Gastrocnemius medialis (tissue), 4 donors: ENCODE measurements at regions not wholly inside any gene's neighbourhood (a gene's known extent, or its start where the extent isn't known, plus 50 kb on each side); places are given as distances from the start of the nearest gene placed in this dataset.

ENCODE experiments used
- ATAC-seq, 2 donors: fragments of 150-250 bp; one replicate each; pipeline ENCODE4 v1.9.1; 2016
- DNase-seq, 2 donors: peaks; one replicate each; pipeline ENCODE4 v3.0.0-alpha.2; 2019
- H3K27ac ChIP-seq, 4 donors: fragments of 200-600 bp; sonication (generic); 1 replicate in 1 of 4; 2 replicates in 3 of 4; pipeline ENCODE4 v1.5.1; 2016 to 2018; ENCODE audit warnings: mild to moderate bottlenecking in 2 of 4, moderate library complexity in 1 of 4
- H3K27me3 ChIP-seq, 3 donors: fragments of 200-600 bp; sonication (generic) in 2 of 3; 1 replicate in 1 of 3; 2 replicates in 2 of 3; pipeline versions ENCODE4 v1.5.1 to v1.6.0; 2016 to 2019; ENCODE audit warnings: mild to moderate bottlenecking in 1 of 3, moderate library complexity in 1 of 3
- H3K36me3 ChIP-seq, 2 donors: fragments of 200-600 bp; sonication (generic) in 1 of 2; one replicate each; pipeline ENCODE4 v1.5.1; 2017 to 2018
- H3K4me1 ChIP-seq, 2 donors: fragments of 200-600 bp; sonication (generic) in 1 of 2; one replicate each; pipeline ENCODE4 v1.5.1; 2016 to 2017; ENCODE audit warnings: mild to moderate bottlenecking in 2 of 2
- H3K4me3 ChIP-seq, 4 donors: fragments of 200-600 bp; sonication (generic) in 3 of 4; 1 replicate in 1 of 4; 2 replicates in 3 of 4; pipeline ENCODE4 v1.5.1; 2016 to 2019; ENCODE audit warnings: mild to moderate bottlenecking in 2 of 4
- H3K9me3 ChIP-seq, 3 donors: fragments of 200-600 bp; sonication (generic) in 2 of 3; 1 replicate in 1 of 3; 2 replicates in 2 of 3; pipeline ENCODE4 v1.5.1; 2016 to 2019
- POLR2A ChIP-seq, 2 donors: fragments of 450-650 bp; IDR thresholded peaks; one replicate each; pipeline ENCODE4 v1.6.1; 2017; ENCODE audit warnings: antibody characterized with exemption in 2 of 2, mild to moderate bottlenecking in 2 of 2, moderate library complexity in 2 of 2
- in situ Hi-C, 4 donors: fragments of 200-750 bp; cut with MboI; loops; one replicate each; pipeline versions ENCODE4 v1.15.0 to v1.8.0; 2017; ENCODE audit warnings: low sequenced_read_pairs in 4 of 4
- intact Hi-C: fragments of 100-400 bp; cut with DNase I; formaldehyde crosslinking; loops from one replicate; pipeline ENCODE4 v1.15.1; 2023; ENCODE audit warnings: low total_unique reads
- TF ChIP-seq, protein P1 (sequence below), 5 experiments: fragments of 450-650 bp in 3 of 5; fragments of 200-600 bp in 2 of 5; sonication (generic) in 2 of 5; IDR thresholded peaks in 4 of 5; conservative IDR thresholded peaks in 1 of 5; 1 replicate in 4 of 5; 2 replicates in 1 of 5; pipeline ENCODE4 v1.5.1; 2016 to 2019; ENCODE audit warnings: antibody characterized with exemption in 5 of 5, mild to moderate bottlenecking in 3 of 5, moderate library complexity in 3 of 5

DNA sequence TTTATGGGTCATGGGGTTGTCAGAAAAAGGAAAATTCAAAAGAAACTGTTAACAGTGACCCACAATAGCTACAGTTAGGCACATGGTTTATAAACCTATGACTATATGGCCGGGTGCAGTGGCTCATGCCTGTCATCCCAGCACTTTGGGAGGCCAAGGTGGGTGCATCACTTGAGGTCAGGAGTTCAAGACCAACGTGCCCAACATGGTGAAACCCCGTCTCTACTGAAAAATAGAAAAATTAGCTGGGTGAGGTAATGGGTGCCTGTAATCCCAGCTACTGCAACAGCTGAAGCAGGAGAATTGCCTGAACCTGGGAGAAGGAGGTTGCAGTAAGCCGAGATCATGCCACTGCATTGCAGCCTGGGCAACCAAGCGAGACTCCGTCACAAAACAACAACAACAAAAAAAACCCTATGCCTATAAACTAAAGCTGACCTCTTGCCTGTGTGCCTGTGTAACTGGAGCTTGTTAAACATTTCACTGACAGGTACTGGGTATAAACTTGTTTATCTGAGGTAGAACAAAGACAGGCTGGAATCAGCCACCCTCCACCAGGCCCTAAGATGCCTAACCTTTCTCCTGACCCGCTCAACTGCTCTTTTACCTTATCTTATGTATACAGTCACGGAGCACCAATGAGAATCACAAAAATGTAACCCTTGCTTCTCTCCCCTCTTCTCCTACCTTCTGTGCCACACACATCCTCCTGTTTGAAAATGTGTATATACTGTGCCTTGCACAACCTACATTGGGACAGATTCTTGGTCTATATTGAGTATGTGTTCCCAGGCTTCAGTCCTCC lies 62.9 kb upstream of the ATF7IP2 start:
- in situ Hi-C loops, result no loop called here
- ATAC-seq (no peak), DNase-seq (no peak)
- Histone ChIP-seq H3K4me1 (no peaks in the 10 kb centered on the region), H3K9me3 (no peaks in the 10 kb centered on the region), H3K36me3 (no peaks in the 10 kb centered on the region), H3K27me3 (no peaks in the 10 kb centered on the region), H3K27ac (no peak overlapping the region), H3K4me3 (no peak overlapping the region)
- intact Hi-C loops, result no loop called here
- TF ChIP-seq, protein P1, sequence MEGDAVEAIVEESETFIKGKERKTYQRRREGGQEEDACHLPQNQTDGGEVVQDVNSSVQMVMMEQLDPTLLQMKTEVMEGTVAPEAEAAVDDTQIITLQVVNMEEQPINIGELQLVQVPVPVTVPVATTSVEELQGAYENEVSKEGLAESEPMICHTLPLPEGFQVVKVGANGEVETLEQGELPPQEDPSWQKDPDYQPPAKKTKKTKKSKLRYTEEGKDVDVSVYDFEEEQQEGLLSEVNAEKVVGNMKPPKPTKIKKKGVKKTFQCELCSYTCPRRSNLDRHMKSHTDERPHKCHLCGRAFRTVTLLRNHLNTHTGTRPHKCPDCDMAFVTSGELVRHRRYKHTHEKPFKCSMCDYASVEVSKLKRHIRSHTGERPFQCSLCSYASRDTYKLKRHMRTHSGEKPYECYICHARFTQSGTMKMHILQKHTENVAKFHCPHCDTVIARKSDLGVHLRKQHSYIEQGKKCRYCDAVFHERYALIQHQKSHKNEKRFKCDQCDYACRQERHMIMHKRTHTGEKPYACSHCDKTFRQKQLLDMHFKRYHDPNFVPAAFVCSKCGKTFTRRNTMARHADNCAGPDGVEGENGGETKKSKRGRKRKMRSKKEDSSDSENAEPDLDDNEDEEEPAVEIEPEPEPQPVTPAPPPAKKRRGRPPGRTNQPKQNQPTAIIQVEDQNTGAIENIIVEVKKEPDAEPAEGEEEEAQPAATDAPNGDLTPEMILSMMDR (IDR thresholded peaks at IDR 0.05 in 4 of 5, conservative IDR thresholded peaks at IDR 0.05 in 1 of 5), result no peak
- no peak for TF ChIP-seq POLR2A (IDR thresholded peaks at IDR 0.05)

DNA sequence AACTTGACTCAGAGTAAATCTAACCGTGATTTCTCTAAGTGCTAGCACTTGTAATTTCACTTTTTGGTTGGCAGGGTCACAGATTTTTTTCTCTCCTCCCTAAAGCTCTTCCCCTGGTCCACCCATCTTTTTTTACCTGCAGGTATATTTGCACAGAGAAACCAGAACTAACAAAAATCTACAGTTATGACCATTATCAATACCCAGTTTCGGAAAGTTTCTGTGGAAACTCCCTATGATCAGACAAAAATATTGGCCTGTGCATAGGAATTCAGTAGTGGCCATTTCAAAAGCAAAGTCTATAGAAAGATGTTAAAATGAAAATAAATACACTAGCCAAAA lies 62.4 kb upstream of the ATF7IP2 start:
- H3K27me3 ChIP-seq, result no peaks in the 10 kb centered on the region
- TF ChIP-seq, protein P1 (IDR thresholded peaks at IDR 0.05 in 4 of 5, conservative IDR thresholded peaks at IDR 0.05 in 1 of 5), result no peak
- TF ChIP-seq POLR2A (IDR thresholded peaks at IDR 0.05), result no peak
- no peaks in the 10 kb centered on the region for H3K4me1 ChIP-seq
- intact Hi-C loops (no loop called here), in situ Hi-C loops (no loop called here)
- no peak for ATAC-seq
- no peak overlapping the region for H3K27ac ChIP-seq
- no peak overlapping the region for H3K4me3 ChIP-seq
- H3K36me3 ChIP-seq, result no peaks in the 10 kb centered on the region
- DNase-seq, result no peak
- no peaks in the 10 kb centered on the region for H3K9me3 ChIP-seq

DNA sequence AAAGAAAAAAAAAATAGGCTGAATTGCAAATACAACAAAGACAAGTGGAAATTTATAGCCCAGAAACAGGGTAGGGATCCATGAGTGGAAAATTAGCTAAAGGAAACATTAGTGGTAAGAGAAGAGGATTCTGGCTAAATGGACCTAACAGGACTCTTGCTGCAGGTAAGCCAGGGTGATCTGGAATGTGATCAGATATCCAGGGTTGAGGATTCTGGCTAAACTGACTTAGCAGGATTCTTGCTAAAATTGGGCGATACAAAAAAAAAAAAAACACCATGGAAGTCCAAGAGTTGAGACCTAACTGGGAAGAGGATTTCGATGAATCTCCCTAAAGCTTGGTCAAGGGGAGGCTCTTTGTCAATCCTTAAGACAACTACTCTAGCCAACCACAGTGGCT lies 61.7 kb upstream of the ATF7IP2 start:
- TF ChIP-seq, protein P1 (IDR thresholded peaks at IDR 0.05 in 4 of 5, conservative IDR thresholded peaks at IDR 0.05 in 1 of 5), result no peak
- TF ChIP-seq POLR2A (IDR thresholded peaks at IDR 0.05), result no peak
- intact Hi-C loops, result no loop called here
- Histone ChIP-seq H3K9me3 (no peaks in the 10 kb centered on the region), H3K4me1 (no peaks in the 10 kb centered on the region), H3K4me3 (no peak overlapping the region), H3K36me3 (no peaks in the 10 kb centered on the region), H3K27ac (no peak overlapping the region), H3K27me3 (no peaks in the 10 kb centered on the region)
- no peak for ATAC-seq
- no peak for DNase-seq
- in situ Hi-C loops, result no loop called here

DNA sequence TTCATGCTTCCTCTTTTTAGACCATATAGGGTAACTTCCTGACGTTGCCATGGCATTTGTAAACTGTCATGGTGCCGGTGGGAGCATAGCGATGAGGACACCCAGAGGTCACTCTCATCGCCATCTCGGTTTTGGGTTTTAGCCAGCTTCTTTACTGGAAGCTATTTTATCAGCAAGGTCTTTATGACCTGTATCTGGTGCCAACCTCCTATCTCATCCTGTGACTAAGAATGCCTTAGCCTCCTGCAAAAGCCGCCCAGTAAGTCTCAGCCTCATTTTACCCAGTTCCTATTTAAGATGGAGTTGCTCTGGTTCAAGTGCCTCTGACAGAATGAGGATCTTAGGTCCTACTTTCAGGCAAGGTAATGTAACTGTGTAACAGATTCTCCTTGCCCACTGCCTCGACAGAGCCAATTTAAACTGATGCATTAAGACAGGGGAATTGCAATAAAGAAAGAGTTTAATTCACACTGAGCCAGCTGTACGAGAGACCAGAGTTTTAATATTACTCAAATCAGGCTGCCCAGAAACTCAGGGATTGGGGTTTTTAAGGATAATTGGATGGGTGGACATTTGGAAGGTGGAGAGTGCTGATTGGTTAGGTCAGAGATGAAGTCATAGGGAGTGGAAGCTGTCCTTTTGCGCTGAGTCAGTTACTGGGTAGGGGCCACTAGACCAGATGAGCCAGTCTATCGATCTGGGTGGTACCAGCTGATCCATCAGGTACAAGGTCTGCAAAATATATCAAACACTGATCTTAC lies 59.9 kb upstream of the ATF7IP2 start:
- H3K27ac ChIP-seq, result no peak overlapping the region
- no peak for ATAC-seq

More for the DNA sequence above, 59.9 kb upstream of the ATF7IP2 start:
- no peak for DNase-seq
- in situ Hi-C loops (no loop called here), intact Hi-C loops (no loop called here)
- no peaks in the 10 kb centered on the region for H3K36me3 ChIP-seq
- H3K9me3 ChIP-seq, result no peaks in the 10 kb centered on the region
- TF ChIP-seq POLR2A (IDR thresholded peaks at IDR 0.05), result no peak
- TF ChIP-seq, protein P1 (IDR thresholded peaks at IDR 0.05 in 4 of 5, conservative IDR thresholded peaks at IDR 0.05 in 1 of 5), result no peak
- no peaks in the 10 kb centered on the region for H3K27me3 ChIP-seq
- H3K4me3 ChIP-seq, result no peak overlapping the region
- H3K4me1 ChIP-seq, result no peaks in the 10 kb centered on the region
